ENCODE measurements at regions not wholly inside any gene's neighbourhood (a gene's known extent, or its start where the extent isn't known, plus 50 kb on each side); places are given as distances from the start of the nearest gene placed in this dataset.
"Not testable (repeated sequence)": the region's sequence is repeated elsewhere in the genome, so short reads cannot be mapped to it uniquely, and the experiment has no call there.

GRCh38 chr12:74401035-74401434 lies 136.6 kb upstream of the ATXN7L3B start:
- Histone ChIP-seq H3F3A (ENCODE audit: insufficient read depth, low read length, poor library complexity, severe bottlenecking) (no peaks in the 10 kb centered on the region), H3K36me3 (ENCODE audit: insufficient read depth, low read length) (no peaks in the 10 kb centered on the region), H3K27ac (ENCODE audit: low read length) (no peak overlapping the region), H3K9me3 (ENCODE audit: low read length) (no peaks in the 10 kb centered on the region), H3K79me2 (replicated peaks; ENCODE audit: insufficient read depth, low read length) (no peaks in the 10 kb centered on the region), H3K27me3 (ENCODE audit: insufficient read depth, low read depth, low read length) (no peaks in the 10 kb centered on the region), H4K20me1 (ENCODE audit: insufficient read depth) (no peaks in the 10 kb centered on the region), H3K4me3 (ENCODE audit: low read length) (no peak overlapping the region), H2AFZ (ENCODE audit: low read depth, low read length) (no peak overlapping the region), H3K9me2 (ENCODE audit: insufficient read depth, low read length) (no peaks in the 10 kb centered on the region), H3K4me2 (ENCODE audit: low read length) (no peak overlapping the region), H3K9ac (ENCODE audit: low read length) (no peak overlapping the region)
- TF ChIP-seq EP300 (conservative IDR thresholded peaks at IDR 0.05; ENCODE audit: poor library complexity, severe bottlenecking) (no peak), RAD21 (conservative IDR thresholded peaks at IDR 0.05) (no peak), TAF1 (IDR thresholded peaks at IDR 0.05; ENCODE audit: low read depth) (no peak), MXI1 (conservative IDR thresholded peaks at IDR 0.05; ENCODE audit: poor library complexity, severe bottlenecking) (no peak), SMC3 (conservative IDR thresholded peaks at IDR 0.05; ENCODE audit: poor library complexity) (no peak), POLR2AphosphoS5 (IDR thresholded peaks at IDR 0.05) (no peak), CTCF (IDR thresholded peaks at IDR 0.05; ENCODE audit: poor library complexity, severe bottlenecking) (no peak), REST (IDR thresholded peaks at IDR 0.05; ENCODE audit: borderline replicate concordance) (no peak), EZH2 (IDR thresholded peaks at IDR 0.05; ENCODE audit: borderline replicate concordance, insufficient read depth, low read length, poor library complexity, severe bottlenecking) (no peak)

- H3K9me2 ChIP-seq (ENCODE audit: insufficient read depth, low read length): no peaks in the 10 kb centered on the region
- no peaks in the 10 kb centered on the region for H3K9me3 ChIP-seq (ENCODE audit: low read length)
- H3K9ac ChIP-seq (ENCODE audit: low read length): no peak overlapping the region
- H3K79me2 ChIP-seq (replicated peaks; ENCODE audit: insufficient read depth, low read length): no peaks in the 10 kb centered on the region
- H4K20me1 ChIP-seq (ENCODE audit: insufficient read depth): no peaks in the 10 kb centered on the region
- H3K36me3 ChIP-seq (ENCODE audit: insufficient read depth, low read length): no peaks in the 10 kb centered on the region
- no peak overlapping the region for H2AFZ ChIP-seq (ENCODE audit: low read depth, low read length)
- no peaks in the 10 kb centered on the region for H3K27me3 ChIP-seq (ENCODE audit: insufficient read depth, low read depth, low read length)
- H3K4me2 ChIP-seq (ENCODE audit: low read length): no peak overlapping the region
- peak overlapping the region; percentile 17 for H3K27ac ChIP-seq (ENCODE audit: low read length)
- TF ChIP-seq EZH2 (IDR thresholded peaks at IDR 0.05; ENCODE audit: borderline replicate concordance, insufficient read depth, low read length, poor library complexity, severe bottlenecking) (no peak), MXI1 (conservative IDR thresholded peaks at IDR 0.05; ENCODE audit: poor library complexity, severe bottlenecking) (no peak), TAF1 (IDR thresholded peaks at IDR 0.05; ENCODE audit: low read depth) (no peak), REST (IDR thresholded peaks at IDR 0.05; ENCODE audit: borderline replicate concordance) (no peak), SMC3 (conservative IDR thresholded peaks at IDR 0.05; ENCODE audit: poor library complexity) (no peak), CTCF (IDR thresholded peaks at IDR 0.05; ENCODE audit: poor library complexity, severe bottlenecking) (no peak), POLR2AphosphoS5 (IDR thresholded peaks at IDR 0.05) (no peak), EP300 (conservative IDR thresholded peaks at IDR 0.05; ENCODE audit: poor library complexity, severe bottlenecking) (no peak), RAD21 (conservative IDR thresholded peaks at IDR 0.05) (no peak)
- no peak overlapping the region for H3K4me3 ChIP-seq (ENCODE audit: low read length)
- no peaks in the 10 kb centered on the region for H3F3A ChIP-seq (ENCODE audit: insufficient read depth, low read length, poor library complexity, severe bottlenecking)
Observed at GRCh38 chr12:74401966-74402365, 135.7 kb upstream of the ATXN7L3B start.

- H2AFZ ChIP-seq (ENCODE audit: low read depth, low read length); H3K9me3 ChIP-seq (ENCODE audit: low read length); H3K9ac ChIP-seq (ENCODE audit: low read length); H3K36me3 ChIP-seq (ENCODE audit: insufficient read depth, low read length); H3K27me3 ChIP-seq (ENCODE audit: insufficient read depth, low read depth, low read length); H3K9me2 ChIP-seq (ENCODE audit: insufficient read depth, low read length); H3K4me3 ChIP-seq (ENCODE audit: low read length); H3F3A ChIP-seq (ENCODE audit: insufficient read depth, low read length, poor library complexity, severe bottlenecking); H4K20me1 ChIP-seq (ENCODE audit: insufficient read depth); H3K27ac ChIP-seq (ENCODE audit: low read length); H3K79me2 ChIP-seq (replicated peaks; ENCODE audit: insufficient read depth, low read length); H3K4me2 ChIP-seq (ENCODE audit: low read length): not testable (repeated sequence)
Observed at GRCh38 chr12:74403221-74403470, 134.5 kb upstream of the ATXN7L3B start.

All from neural cell (in vitro differentiated cells).